ENCODE measurements at regions not wholly inside any gene's neighbourhood (a gene's known extent, or its start where the extent isn't known, plus 50 kb on each side); places are given as distances from the start of the nearest gene placed in this dataset.

DNA sequence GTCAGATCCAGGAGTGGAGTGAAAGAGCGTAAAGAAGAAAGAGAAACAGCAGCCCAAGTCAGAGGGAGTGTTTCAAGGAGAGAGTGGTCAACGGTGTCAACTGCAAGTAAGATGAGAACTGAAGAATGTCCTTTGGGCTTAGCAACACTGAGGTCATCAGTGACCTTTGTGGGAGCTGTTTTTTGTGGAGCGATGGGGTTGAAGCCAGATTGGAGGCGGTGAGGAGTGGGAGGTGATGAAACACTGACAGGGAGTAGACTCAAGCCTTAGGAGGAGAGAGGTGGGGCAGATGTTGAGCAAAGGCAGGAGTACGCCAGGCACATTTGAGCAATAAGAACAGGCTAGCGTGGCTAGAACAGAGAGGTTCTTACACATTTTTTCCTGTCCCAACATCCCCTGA lies 103.7 kb upstream of the GNAO1 start:
- no peak for TF ChIP-seq POLR2A (IDR thresholded peaks at IDR 0.05)
- TF ChIP-seq, protein P1, sequence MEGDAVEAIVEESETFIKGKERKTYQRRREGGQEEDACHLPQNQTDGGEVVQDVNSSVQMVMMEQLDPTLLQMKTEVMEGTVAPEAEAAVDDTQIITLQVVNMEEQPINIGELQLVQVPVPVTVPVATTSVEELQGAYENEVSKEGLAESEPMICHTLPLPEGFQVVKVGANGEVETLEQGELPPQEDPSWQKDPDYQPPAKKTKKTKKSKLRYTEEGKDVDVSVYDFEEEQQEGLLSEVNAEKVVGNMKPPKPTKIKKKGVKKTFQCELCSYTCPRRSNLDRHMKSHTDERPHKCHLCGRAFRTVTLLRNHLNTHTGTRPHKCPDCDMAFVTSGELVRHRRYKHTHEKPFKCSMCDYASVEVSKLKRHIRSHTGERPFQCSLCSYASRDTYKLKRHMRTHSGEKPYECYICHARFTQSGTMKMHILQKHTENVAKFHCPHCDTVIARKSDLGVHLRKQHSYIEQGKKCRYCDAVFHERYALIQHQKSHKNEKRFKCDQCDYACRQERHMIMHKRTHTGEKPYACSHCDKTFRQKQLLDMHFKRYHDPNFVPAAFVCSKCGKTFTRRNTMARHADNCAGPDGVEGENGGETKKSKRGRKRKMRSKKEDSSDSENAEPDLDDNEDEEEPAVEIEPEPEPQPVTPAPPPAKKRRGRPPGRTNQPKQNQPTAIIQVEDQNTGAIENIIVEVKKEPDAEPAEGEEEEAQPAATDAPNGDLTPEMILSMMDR (IDR thresholded peaks at IDR 0.05 in 8 of 11, conservative IDR thresholded peaks at IDR 0.05 in 3 of 11), result no peak

Data from spleen (tissue), 7 donors.